Umbilical cord (tissue), 1 donor: ENCODE measurements at regions not wholly inside any gene's neighbourhood (a gene's known extent, or its start where the extent isn't known, plus 50 kb on each side); places are given as distances from the start of the nearest gene placed in this dataset.

Source experiments
- DNase-seq: peaks from one replicate; pipeline ENCODE4 v3.0.0-alpha.2; 2015; ENCODE audit warnings: low spot score

DNA sequence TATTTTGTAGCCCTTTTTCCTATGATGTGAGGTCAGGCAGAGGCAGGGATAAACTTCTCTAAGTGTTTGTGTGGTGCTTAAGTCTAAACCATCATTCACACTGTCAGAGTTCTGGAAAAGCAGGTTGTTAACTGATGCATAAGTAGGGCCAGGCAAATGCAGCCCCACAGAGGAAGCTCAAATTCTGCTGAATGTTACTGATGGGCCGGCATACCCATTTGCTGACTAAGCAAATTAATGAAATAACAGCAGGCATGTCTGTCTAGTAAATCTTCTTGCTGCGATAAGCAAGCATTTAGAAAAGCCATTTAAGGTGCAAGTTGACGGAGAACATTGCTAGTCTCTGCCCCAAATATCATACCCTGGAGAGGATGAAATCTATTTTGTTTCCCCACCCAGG is 523.2 kb upstream of the CCDC196 start:
- DNase-seq, result peak; percentile 94

DNA sequence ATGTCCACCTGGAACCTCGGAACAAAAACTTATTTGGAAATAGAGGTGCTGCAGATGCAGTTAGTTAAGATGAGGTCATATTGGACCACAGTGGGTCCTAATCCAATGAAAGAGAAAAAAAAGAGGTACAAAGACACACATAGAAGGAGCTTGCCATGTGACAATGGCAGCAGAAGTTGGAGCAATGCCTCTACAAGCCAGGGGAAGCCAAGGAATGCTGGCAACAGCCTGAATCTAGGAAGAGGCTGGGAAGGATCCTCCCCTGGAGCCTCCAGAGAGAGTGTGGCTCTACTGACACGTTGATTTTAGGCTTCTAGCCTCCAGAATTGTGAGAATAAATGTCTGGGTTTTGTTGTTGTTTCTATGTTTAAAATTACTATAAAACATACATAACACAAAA is 521.8 kb upstream of the CCDC196 start:
- no peak for DNase-seq

DNA sequence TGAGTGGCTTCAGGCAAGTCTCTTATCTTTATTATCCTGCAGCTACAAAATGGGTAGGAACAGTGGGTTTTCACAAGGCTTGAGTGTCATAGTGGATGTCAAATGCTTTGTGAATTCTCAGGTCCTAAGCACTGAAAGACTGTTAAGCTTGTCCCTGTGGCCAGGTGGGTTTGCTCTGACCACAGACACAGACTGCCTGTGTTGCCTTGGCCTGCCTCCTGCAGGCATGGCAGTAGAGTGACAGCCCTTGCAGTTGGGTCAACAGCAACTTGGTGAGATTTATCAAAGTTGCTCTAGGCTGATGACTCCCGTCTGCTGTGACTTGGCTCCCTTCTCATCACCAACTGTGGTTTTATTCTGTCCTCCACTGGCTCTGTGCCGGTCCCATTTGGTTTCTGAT is 520.0 kb upstream of the CCDC196 start:
- DNase-seq, result no peak

DNA sequence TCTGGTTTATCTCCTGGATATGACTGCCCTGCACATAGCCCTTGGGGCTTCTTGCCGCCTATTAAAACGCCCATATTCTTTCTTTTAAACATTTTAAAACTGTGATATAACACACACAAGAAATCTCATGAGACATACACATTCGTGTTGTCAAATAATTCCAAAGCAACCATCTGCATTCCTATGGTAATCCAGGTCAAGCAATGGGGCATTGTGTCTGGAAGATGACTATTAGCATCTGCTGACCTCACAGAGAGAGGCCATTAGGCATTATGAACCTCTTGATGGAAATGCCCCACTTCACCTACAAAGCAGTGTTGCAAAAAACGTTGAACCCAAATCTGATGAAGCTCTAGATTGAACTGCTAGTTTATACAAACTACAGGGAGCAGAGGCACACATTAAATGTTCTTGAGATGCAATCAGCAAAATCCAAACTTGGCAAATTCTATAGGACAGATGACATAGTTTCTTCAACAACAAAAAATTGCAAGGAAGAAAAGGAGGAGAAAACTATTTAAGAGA is 513.8 kb upstream of the CCDC196 start:
- peak; percentile 31 for DNase-seq

DNA sequence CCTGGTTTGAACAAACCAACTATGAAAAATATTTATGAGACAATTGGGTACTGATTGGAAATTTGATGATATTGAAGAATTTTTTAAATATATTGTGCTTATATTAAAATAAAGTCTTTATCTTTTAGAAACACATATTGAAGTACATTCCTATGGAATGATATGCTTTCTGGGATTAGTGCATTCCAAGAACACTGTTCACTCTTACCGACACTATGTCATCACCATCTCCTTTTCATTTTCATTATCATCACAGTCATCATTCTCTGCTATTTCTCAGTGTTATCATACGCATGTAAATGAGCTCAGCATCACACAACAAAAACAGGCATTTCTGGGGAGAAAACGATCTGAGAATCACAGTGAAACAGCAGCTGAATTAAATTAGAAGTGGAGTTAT is 513.3 kb upstream of the CCDC196 start:
- peak; percentile 57 for DNase-seq

DNA sequence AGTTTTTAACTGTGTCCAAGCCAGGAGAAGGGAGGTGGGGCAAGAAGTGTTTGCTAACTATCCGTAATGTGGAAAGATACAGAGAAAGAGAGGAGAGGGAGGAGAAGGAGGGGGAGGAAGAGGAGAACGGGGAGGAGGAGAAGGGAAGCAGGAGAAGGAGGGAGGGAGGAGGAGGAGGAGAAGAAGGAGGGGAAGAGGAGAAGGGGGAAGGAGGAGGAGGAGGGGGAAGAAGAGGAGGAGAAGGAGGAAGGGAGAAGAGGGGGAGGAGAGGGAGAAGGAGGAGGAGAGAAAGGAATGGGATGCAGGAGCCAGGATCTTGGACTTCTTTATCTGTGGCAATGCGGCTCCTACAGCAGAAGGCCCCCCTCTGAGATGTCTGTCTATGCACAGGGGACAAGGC is 510.3 kb upstream of the CCDC196 start:
- no peak for DNase-seq

DNA sequence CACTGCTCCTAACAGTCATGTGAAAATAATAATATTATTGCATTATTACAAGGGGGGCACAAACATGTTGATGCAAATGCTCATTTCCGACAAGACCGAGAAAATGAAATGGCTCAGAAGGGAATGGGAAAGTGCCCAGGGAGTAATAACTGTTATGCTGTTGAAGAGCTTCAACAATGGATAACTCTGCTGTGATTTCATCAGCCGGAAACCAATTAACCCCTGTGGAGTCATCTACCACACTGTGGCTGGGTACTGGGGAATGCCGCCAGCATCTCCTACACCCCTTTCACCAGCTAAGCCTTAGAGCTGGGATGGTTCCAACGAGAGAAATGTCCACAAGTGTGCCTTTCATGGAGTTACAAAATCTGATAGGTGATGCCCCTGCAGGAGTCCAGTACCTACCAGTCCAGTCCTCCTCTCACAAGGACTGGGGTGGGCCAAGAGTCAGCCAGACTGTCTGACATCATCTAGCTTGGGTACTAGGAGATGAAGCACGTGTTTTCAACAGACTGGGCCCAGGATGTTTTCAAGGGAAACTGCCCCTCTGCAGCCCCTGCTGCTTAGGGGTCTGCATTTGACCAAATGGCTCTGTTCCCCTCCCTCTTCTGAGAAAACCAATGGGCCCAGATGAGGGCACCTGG is 509.3 kb upstream of the CCDC196 start:
- DNase-seq, result no peak

DNA sequence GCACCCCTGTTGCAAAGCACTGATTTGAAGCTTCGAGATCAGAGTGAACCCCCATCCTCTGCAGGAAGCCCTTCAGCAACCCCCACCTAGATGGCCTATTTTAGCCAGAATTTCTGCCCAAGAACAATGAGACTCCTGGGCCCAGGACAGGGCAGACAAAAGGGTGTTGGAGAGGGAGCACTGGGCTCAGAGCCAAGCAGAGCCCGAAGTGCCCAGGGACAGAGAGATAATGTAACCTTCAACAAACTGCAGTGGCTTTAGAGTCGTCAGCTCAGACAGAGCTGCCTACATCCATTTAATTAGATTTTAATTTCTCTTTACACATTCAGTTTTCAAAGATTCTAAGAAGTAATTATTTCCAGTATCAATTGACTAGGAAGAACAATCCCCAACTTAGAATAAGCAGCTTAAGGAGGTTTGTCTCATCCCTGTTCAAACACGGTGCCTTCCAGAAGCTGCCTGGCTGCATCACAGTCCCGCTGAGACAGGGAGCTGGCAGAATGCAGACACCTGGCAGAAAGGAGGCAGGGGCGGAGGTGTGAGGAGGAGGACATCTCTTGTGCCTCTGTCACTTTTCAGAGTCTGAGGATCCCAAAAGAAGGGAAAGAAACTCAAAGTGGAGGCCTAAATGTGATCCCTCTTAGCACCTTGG is 504.9 kb upstream of the CCDC196 start:
- DNase-seq, result no peak

DNA sequence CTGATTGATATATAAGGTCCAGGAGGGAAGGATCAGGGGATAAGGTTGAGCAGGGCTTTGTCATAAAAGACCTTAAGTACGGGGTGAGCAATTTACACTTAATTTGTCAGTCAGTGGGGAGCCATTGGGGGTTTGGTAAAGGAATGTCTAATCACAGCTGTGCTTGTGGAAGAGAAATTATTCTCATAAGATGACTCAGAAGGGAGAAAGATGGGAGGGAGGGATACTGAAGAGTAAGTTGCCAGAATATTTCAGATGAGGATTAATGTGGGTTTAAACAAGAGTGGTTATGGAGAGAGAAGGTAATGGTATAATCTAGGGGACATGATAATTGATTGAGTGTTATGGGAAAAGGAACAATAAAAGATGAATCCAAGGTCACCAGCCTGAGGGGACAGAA is 500.1 kb upstream of the CCDC196 start:
- no peak for DNase-seq

DNA sequence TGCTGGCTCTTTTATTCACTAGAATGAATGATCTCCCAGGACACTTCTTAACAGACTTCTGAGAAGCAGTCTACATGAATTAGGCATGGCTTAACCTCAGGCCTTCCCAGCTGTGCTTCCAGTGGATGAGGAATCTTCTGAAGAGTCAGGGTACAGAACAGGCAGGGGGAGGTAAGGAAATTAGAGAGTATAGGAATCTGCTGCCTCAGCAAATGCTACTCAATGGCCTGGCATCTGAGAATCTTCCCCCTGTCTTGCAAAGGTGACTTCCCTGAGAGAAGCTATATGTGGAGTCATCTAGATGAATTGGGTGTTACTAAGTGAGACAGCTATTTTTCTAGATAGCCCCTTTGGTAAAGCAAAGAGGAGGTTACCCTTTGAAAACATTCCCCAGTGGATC is 496.2 kb upstream of the CCDC196 start:
- DNase-seq, result no peak

DNA sequence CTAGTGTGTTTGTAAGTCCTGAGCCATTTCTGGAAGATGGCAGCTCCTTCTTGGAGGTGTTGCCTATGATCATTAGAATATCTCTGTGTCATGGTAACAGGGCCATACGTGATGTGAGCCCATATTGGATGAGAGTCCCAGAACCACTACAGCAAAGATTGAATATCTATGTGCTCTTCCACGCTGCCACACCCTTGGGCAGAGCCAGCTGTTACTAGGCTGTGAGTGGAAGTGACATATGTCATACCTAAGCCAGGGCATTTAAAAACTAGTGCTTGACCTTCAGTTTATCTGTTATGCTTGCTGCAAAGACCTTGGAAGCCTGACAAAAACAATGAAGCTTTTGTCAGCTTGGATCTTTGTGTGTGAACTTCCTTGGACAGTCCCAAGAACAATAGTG is 495.1 kb upstream of the CCDC196 start:
- DNase-seq, result no peak

DNA sequence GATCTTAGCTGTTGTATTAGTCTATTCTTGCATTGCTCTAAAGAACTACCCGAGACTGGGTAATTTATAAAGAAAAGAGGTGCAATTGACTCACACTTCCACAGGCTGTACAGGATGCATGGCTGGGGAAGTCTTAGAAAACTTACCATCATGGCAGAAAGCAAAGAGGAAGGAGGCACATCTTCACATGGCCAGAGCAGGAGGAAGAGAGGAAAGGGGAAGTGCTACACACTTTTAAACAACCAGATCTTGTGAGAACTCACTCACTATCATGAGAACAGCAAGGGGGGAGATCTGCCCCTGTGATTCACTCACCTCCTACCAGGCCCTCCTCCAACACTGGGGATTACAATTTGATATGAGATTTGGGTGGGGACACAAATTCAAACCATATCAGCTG is 494.2 kb upstream of the CCDC196 start:
- peak; percentile 12 for DNase-seq

DNA sequence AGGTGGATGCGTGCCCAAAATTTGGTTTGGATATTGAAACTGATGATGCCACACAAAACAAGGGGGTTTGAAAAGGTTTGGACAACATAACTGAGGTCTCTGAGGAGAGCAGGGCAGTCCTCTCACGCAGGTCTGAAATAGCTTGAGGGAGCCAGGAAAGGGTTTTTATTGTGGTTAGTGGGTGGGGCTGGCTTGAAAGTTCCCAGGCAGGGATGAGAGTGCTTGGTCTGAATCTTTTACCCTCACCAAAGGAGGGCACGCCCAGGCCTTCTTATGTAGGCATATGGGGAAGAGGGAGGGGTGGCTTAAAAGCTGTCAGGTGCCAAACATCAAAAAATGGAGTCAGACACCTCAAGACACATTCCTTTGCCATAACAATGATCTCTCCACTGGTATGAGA is 493.1 kb upstream of the CCDC196 start:
- no peak for DNase-seq

DNA sequence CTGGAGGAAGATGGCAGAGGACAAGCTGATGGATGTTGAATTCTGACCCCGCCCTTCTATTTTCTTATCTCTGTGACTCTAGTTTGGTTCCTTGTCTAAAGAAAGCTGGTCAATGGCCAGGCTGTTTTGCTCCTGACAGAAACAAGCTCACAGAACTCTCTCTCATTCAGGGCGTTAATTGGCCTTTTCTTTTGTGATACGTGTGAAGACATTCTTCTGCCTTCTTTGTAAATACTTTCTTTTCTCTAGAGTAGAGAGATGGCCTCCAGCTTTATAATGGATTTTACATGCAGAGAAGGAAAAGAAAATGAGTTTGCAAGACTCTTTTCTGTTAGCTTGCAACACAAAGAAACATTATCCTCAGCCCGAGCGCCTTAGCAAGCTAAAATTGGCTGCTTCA is 492.2 kb upstream of the CCDC196 start:
- DNase-seq, result no peak

DNA sequence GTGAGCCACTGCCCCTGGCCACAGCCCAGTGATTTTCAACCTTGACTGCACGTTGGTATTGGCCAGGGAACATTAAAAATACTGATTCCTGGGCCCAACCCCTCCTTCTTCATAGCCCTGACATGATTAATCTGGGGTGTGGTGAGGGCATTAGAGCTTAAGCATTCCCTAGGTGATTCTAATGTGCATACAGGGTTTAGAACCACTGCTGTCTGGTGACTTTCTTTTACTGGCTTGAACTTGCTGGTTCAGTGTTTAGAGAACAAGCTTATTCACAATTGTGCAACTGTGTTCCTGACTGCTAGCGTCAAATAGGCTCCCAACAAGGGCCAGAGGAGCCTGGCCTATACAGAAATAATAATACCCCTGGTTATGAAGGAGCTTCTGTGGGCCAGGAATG is 488.8 kb upstream of the CCDC196 start:
- no peak for DNase-seq

DNA sequence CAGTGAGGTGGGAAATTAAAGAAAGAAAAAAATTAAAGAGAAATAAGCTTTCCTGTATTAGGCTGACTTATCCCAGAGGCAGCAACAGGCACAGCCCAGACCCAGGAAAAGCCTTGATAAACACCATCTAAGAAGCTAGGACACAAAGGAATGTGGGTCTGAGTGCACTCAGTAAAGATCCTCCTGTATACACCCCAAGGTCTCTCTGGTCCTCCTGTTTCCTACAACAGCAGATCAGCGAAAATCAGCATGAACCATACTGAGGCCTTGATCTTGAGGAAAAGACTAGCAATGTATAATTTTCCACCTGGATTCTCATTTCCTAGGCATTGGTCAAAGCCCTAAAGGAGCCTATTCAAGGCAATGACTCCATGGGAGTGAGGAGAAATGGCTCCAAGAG is 486.3 kb upstream of the CCDC196 start:
- DNase-seq, result no peak

DNA sequence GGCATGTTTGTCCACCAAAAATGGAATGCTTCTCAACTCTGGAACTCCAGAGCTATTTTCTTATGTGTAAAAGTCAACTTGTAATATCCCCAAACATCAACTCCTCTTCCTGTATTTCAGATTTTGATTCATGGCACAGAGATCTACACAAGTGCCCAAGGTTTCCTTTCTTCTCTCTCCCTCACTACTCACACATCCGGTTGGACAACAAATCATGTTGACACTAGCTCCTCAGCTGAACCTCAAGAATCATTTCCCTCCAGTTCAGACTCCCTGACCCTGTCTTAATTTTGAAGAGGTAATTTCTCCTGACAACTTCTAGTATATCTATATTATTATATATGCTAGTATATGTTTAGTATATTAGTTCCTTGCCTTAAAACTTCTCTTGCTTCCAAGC is 485.4 kb upstream of the CCDC196 start:
- no peak for DNase-seq

DNA sequence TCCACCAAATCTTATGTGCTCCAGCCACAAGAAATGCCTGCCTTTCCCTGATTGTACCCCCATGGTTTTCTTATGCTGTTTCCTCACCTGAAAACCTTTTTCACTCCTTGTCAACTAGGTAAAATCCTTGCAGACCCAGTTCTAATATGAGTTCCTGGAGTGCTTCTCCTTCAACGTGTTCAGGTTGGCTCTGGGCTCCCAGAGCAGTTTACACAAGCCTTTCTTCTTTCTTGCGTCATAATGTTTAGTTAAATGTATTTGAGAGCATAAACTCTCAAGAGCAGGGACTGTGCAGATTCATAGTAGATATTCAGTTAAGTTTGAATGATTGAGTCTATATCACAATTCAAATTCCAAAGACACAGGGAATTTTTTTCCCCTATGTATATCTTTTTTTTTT is 484.8 kb upstream of the CCDC196 start:
- no peak for DNase-seq

DNA sequence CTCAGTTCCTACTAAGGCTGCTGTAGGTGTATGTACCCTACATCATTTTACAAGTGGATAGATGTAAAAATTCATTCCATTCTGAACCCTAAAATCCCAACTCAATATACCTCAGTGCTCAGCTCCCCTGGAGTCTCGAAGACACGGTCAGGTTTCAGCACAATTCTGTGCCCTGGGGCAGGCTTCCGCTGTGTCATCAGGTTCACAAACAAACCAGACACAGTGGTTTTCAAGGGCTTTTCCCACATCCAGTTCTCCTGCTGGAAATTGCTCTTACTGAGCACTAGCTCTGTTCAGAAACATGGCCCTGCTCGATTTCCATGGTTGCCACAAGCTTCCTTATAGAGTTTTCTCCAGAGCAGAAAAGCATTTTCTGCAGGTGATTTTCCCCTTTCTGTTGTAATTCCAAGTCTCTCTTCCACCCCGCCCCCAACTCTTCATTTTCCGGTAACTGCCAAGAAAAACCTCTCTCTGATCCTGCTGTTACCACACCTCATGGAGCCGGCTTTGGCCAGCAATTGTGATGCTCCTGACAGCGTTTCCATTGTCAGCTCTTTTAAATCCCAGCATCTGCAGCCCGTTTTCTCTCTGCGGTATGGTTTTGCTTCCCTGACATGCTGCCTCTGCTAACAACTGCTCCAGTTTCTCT is 483.0 kb upstream of the CCDC196 start:
- DNase-seq, result no peak

DNA sequence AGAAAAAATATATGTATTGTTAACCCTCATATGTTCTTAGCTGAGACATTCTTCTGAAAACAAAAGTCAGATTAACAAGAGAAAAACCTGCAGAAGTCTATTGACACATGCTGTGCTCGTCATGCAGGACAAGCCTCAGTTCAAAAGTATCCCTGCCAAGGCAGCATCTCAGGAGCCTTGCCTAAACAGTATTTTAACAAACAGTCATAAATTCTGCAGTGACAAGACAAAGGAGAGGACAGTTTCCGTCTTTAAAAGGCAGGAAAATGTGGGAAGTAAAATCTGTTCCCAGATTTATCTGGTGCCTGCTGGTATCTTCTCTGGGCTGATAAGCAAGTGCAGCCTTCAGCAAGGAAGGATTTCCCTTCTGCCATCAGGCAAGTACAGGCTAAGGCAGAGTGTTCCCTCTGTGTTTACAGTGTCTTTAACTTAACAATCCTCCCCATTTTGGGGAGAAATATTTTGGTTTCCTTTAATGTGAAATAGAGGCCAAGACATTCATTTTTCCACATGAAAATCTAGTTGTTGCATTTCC is 480.2 kb upstream of the CCDC196 start:
- peak; percentile 7 for DNase-seq

DNA sequence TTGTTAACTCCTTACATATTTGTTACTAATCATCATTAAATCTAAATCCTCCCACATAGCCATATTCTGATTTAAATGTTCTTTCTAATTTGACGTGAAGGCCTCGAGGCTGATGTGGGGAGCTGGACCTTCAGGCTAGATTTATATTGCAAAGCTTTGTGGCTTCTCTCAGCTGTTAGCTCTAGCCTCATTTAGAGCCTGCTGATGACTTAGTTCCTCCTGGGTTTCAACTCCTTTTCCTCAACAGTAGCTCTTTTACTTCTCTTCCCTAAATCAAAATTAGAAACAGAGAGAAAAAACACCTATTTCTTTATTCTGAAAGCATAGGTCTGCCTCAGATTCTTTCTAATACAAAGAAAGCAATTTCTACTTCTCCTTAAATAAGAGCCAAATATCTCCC is 477.5 kb upstream of the CCDC196 start:
- DNase-seq, result no peak

DNA sequence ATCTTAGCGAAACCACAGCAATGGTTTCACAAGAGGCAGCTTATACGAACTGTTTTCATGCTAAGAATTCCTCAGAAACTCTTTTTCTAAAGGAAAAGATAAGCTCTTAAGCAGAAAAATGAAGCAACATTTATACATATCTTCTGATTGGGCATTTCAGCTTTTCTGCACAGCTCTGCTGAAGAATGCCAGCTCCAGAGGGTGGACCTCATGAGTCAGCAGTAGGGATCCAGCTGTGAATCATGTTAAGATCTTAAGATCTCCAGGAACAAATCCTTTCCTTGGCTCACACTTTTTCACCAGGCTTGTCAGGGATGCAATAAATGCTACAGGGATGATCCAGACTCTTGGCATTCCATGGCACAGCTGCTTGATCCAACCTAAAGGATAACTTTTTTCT is 477.1 kb upstream of the CCDC196 start:
- peak; percentile 95 for DNase-seq

DNA sequence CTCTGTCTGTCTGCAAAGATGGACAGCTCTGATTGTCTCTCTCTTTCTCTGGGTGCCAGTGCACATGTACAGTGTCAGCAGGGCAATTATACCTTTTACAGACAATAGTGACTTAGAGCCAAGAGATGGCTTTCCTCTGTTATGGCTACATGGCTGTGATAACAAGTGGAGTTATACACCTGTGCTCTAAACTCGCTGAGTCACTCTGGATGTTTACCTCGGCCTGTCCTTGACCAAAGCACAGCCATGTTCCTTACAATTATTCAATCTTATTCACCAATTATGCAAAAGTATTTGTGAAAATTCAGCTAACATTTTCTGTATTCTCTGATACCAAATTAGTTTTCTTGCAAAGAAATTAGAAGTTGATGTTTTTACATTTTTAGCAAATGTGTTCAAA is 475.5 kb upstream of the CCDC196 start:
- DNase-seq, result no peak
